ENCODE measurements at regions not wholly inside any gene's neighbourhood (a gene's known extent, or its start where the extent isn't known, plus 50 kb on each side); places are given as distances from the start of the nearest gene placed in this dataset.

DNA sequence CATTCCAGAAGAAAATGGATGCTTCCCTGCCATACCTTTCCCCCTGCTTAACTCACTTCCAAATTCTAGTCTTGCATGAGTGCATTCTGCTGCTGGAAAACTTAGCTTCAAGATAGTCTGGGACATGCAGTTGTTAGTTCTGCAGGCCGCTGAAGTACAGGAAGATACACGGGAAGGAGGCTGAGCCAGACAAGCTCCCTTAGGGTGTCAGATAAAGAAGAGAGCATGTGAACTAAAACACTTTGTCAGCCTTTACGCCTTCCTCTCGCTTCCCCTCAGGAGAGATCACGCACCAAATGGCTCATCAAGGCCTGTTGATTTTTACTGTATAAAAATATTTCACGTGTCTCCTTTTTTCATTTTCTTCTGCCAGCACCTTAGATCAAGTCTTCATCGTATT is 420.7 kb downstream of the INSC start:
- DNase-seq (ENCODE audit: low read depth, low spot score) = no peak

DNA sequence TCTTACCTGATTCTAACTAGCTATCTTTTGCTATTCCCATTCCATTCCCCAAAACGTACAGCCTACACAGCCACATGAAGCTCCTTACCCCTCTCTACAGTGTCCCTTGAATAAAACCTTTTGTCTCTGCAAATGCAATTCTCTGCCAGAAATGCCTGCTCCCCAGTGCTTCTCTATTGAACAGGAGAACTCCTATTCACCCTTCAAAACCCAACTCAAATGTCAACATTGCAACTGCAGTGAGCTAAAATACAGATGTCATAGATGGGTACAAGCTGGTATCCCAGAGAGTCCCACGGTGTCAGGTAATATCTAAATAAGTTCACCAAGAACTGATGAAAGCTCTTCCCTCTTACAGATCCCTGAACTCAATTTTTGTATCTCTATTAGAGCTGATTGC is 421.7 kb downstream of the INSC start:
- DNase-seq (ENCODE audit: low read depth, low spot score) = no peak

DNA sequence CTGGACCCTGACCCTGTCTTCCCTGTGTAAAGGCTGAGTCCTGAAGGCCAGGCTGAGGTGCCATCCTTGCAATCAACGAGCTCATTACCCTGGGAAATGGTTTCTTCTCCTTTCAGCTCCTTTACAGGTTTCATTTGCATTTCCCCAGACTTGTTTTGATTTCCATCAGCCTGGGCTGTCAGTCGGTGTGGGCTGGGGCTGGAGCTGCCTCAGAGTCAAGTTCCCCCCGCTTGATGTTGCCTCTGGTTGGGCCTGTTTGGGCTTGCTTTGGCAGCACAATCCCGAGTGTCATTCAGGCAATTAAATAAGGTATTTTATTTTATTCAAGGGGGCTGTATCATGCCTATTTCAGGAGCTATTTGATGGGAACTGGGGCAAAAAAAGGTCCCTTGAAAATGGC is 424.9 kb downstream of the INSC start:
- DNase-seq (ENCODE audit: low read depth, low spot score) = no peak

DNA sequence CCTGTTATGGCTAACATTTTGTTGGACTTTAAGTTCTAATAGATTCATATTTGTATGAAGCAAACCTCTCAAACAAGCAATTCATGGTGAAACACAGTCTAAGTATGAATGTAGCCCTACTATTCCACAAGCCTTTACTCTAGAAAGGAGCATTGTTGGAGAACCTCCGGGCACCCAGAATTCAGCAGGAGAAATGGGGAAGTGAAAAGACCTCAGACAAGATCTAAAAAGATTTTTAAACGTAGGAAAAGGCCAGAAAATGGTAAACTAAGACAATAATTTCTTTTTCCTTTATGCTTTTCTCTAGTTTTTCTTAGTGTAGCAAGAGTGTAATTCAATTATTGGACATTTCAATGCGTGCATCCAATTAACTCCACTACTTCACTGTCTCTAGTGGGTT is 426.4 kb downstream of the INSC start:
- DNase-seq (ENCODE audit: low read depth, low spot score) = no peak

DNA sequence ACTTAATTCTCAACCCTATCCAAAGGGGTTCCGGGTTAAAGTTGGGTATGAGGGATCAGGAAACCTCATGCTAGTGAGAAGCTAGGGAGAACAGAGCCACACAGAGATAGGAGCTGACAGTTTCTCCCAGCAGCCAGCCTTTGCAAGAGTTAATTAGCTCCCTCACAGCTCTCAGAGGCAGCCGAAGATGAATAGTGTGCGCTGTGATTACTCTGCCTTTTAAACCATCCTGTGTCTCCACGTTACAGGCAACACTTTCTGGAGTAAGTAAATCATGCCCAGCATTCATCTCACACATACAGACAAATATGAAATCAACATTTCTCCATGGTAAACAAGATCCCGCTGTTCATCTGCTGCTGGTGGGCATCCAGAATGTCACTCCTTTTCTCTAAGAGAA is 429.6 kb downstream of the INSC start:
- DNase-seq (ENCODE audit: low read depth, low spot score) = no peak

DNA sequence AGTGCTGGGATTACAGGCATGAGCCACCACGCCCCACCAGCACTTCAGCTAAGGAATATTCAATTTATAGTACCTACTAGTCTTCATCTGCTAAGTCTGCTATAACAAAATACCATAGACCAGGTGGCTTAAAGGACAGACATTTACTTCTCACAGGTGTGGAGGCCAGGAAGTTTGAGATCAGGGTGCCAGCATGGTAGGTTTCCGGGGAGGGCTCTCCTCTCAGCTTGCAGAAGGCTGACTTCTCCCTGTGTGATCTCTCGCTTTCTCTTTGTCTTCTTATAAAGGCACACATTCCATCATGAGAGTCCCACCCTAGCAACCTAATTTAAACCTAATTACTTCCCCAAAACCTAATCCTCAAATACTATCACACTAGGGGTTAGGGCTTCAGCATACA is 433.0 kb downstream of the INSC start:
- DNase-seq (ENCODE audit: low read depth, low spot score) = no peak

DNA sequence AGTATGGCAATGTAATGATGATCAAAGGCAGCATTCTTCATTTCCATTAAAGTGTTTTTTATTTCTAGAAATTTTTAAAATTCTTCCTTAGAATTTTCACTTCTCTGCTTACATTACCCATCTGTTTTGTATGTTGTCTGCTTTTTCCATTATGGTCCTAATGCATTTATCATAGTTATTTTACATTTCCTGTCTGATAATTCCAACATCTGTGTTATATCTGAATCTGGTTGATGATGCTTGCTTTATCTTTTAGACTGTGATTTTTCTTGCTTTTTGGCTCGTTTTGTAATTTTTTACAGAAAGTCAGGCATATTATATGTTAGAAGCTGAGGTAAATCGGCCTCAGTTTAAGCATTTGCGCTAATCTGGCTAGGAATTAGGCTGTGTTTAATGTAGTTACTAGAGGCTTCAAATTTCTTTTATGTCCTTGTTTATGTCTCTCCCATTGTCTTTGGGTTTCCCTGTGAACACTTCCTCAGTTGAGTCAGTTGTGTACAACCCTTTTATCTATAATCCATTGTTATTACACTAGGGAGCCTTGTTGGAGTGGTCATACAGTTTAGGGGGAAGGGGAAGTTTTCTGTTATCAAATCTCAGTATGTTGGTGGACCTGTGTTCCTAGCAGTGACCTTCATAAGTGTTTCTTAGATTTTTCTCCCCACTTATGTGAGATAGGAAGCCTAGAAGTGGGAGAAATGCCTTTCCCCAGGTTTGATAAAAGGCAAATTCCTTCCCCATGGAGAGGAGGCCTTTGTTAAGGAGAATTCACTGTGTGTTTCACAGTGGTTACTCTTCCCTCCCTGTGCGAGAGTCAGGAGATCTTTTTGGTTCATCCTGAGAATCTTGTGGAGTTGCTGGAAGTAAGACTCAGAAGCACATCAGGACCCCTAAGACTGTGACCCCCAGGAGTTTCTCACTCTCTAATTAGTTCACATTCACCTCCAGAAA is 437.5 kb downstream of the INSC start:
- no peak for DNase-seq (ENCODE audit: low read depth, low spot score)

DNA sequence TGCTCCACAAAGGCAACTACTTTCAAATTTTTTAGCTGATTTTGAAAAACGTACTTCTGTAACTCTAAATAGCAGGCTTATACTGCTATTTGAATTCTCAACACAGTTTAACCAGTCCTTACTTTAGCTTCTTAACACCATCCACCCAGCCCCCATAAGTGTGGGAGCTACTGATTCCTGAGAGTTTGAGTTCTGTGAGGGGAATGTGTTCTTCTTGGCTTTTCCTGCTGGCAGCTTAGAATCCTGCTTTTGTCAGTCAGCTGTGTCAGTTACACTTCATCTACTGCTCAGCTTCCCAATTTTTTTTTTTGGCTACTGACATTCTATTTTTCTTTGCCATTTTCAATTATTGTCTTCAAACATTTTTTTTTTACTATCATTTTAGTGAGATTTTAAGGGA is 440.4 kb downstream of the INSC start:
- no peak for DNase-seq (ENCODE audit: low read depth, low spot score)

DNA sequence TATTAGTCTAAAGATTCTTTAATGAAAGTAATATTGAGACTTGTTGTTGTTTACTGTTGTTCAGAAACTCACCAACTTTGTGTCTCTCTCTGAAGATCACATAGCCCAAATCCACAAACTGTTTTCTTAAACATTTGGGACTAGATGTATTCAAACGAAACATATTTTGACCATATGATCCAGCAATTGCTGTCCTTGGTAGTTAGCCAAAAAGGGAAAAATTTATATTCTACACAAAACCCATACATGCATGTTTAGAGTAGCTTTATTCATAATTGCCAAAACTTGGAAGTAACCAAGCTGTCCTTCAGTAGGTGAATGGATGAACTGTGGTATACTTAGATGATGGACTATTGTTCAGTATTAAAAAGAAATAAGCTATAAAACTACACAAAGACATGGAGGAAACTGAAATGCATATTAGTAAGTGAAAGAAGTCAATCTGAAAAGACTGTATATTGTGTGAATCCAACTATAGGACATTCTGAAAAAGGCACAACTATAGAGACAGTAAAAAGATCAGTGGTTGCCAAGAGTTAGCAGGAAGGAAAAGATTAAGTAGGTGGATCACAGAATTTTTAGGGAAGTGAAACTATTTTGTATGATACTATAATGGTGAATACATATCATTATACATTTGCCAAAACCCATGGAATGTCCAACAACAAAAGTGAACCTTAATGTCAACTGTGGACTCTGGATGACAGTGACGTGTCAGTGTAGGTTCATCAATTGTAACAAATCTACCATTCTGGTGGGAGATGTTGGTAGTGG is 442.9 kb downstream of the INSC start:
- DNase-seq (ENCODE audit: low read depth, low spot score) = no peak

DNA sequence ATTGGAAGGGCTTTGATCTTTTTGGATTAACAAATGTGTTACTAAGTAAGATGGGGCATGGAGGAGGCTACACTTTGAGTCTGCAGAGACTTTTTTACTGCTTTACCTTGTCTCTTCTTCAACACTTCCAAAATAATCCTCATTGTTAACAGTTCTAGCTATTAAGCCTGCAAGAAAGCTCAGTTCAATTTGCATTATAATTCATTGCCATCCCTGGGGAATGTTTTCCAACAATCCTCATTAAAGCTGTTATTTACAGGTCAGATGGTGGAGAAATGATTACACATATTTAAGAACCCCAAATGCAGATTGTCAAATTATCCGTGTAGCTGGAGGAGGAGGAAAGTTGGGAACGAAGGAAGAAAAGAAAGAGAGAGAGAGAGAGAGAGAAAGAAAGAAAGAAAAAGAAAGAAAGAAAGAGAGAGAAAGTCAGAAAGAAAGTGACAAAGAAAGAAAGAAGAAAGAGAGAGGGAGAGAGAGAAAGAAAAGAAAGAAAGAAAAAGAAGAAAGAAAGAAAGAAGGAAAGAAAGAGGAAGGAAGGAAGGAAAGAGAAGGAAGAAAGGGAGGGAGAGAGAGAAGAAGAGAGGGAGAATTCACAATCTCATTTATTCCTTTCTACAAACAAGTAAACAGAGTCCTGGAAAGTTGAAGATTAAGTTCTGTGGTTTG is 443.9 kb downstream of the INSC start:
- DNase-seq (ENCODE audit: low read depth, low spot score) = no peak

DNA sequence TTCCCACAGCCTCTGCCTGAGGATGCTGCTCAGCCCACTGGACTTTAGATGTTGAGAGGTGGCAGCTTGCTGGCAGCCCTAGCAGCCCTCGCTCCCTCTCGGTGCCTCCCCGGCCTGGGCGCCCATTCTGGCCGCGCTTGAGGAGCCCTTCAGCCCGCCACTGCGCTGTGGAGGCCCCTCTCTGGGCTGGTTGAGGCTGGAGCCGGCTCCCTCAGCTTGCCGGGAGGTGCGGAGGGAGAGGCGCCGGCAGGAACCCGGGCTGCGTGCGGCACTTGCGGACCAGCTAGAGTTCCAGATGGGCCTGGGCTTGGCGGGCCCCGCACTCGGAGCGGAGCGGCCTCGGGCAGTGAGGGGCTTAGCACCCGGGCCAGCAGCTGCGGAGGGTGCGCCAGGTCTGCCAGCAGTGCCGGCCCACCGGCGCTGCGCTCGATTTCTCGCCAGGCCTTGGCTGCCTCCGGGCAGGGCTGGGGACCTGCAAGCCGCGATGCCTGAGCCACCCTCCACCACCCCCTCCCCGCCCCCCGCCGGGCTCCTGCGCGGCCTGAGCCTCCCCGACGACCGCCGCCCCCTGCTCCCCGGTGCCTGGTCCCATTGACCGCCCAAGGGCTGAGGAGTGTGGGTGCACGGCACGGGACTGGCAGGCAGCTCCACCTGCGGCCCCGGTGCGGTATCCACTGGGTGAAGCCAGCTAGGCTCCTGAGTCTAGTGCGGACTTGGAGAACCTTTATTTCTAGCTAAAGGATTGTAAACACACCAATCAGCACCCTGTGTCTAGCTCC is 446.2 kb downstream of the INSC start:
- no peak for DNase-seq (ENCODE audit: low read depth, low spot score)

DNA sequence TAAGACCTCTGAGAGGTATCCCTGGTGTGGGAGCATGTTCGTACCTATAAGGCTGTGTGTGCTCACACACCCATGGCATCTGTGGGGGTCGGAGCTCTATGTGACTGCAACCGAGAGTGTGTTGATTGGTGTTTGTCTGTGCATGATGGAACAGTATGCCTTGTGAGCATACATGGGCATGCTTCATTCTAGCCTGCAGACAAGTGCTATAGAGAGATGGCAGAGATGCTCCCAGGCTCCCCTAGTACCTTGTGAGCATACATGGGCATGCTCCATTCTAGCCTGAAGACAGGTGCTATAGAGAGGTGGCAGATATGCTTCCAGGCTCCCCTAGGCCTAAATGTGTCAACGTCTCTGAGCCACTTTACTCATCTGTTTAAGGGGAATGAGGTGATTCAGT is 447.5 kb downstream of the INSC start:
- no peak for DNase-seq (ENCODE audit: low read depth, low spot score)

DNA sequence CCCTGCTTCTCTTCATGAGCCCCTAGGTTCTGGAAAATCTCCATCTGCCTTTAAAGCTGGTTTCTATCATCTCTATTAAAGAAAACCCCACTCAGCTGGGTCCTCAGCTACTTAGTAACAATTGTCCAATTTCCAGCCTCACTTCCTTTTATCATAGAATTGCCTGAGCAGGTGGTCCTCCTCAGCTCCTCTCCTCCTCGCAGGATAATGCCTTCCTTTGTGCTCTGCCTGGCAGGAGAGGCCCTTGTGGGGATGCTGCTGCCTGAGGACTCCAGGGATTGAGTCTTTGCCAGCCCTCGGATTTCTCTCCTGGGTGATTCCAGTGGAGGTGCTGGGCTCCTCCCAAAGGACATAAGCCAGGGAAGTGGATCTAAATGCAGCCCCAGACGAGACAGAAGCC is 448.3 kb downstream of the INSC start:
- DNase-seq (ENCODE audit: low read depth, low spot score) = no peak

DNA sequence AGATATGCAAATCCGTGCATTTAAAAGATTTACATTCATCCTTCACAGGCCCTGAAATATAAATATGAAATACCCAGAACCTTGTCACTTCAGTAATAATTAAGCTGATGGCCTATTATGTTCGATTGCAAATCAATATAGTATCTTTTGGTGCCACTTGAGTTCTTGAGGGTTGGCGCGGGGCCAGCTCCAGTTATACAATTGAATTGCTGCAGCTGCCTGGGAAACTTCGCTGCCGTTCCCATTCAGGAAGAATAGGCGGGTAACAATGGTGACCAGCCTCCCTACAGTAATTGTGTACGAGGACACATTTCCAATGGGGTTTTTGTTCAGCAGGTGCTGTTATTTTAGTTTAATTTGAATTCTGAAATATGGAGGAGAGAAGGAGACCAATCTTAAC is 451.2 kb downstream of the INSC start:
- DNase-seq (ENCODE audit: low read depth, low spot score) = no peak

DNA sequence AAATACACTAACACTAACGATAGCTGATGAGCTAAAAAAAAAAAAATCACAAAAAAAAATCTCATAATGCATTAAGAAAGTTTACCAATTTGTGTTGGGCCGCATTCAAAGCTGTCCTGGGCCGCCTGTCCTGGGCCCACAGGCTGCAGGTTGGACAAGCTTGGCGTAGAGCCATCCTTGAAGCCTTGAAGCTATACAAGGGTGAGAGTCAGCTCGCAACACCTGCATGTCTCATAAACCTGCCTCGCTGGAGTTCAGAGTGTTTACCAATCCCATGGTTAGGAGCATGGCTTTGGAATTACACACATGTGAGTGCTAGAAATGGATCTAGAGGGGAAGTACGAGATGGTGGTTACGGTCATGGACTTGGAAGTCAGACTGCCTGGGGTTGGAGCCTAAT is 453.7 kb downstream of the INSC start:
- no peak for DNase-seq (ENCODE audit: low read depth, low spot score)

DNA sequence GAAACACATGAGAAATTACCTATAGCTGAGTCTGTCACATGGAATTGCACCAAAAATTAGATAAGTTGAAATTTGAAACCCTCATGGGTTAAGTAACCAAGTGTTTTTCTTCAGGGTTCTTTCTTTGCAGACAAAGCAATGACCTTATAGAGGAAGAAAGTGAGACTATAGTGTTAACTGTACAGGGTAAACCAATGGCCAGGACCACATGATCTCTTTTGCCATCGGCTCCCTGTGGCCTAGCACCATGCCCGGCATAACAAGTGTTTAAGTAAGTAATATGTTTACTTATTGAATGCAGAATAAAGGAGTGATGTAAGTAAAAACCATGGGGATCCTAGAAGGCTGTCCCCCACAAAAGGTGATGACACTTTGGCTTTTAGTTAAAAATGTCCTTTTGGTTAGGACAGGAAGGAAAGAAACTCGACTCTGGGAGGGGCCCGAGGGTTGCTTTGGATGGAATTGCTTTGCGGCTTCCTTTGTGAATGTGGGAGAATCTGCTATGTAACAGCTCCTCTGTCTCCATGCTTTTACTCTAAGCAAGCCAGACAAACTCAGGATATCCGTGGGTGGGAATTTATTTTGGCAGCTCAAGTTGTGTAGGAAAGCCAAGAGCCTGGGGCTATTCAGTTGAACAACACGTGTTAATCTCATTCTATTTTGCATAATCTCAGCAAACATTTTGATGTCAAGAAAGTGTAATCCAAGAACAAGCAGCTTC is 454.7 kb downstream of the INSC start:
- no peak for DNase-seq (ENCODE audit: low read depth, low spot score)

DNA sequence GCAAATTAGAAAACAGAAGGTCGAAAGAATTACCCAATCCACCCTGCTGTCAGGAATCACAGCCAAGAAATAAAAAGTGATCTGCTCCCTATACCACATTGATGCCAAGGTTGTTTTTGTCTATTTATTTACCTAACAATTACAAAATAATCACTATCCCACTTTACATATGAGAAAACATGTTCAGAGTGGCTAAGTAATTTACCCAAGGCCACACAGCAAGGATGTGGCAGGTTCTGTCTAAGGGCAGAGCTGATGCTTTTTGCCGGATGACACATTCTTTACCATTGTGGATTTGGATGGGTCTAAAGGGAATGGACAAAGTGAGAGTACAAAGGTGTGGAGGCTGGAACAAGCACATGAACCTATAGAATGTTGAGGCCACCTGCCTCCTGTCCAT is 460.7 kb downstream of the INSC start:
- DNase-seq (ENCODE audit: low read depth, low spot score) = no peak

DNA sequence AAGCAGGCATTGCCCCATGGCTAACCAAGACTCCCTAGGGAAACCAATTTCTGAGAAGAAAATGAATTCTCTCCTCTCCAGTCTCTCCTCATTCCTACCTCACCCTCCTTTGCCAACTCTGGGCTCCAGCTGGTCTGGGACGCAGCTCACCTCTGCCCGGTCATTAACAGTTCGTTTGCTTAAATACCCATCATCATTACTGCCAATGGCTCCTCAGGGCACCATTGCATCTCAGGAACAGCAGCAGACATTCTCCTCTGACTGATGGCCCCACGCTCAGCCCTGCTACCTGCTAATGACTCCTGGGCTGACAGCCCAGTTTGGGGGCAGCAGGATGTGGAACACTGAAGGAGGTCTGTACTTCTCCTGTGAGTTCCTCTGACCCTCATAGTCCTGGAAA is 462.0 kb downstream of the INSC start:
- no peak for DNase-seq (ENCODE audit: low read depth, low spot score)

DNA sequence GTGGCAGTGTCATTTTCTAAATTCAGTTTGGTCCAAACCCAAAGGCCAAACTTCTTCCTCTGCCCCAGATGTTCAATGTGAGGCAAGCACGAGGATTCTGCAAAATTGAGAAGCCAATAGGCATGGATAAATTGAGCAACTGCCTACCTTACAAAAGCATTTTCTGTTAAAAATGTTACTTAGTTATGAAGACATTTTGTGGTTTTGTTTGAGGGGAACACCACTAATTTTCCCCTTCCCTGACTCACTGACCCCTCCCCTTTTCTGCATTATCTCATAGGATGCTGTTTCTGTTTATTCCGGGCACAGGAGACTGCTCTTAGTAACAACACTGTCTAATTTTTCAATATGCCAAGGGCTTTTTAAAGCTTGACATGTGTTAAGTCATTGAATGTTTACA is 462.8 kb downstream of the INSC start:
- DNase-seq (ENCODE audit: low read depth, low spot score) = no peak

DNA sequence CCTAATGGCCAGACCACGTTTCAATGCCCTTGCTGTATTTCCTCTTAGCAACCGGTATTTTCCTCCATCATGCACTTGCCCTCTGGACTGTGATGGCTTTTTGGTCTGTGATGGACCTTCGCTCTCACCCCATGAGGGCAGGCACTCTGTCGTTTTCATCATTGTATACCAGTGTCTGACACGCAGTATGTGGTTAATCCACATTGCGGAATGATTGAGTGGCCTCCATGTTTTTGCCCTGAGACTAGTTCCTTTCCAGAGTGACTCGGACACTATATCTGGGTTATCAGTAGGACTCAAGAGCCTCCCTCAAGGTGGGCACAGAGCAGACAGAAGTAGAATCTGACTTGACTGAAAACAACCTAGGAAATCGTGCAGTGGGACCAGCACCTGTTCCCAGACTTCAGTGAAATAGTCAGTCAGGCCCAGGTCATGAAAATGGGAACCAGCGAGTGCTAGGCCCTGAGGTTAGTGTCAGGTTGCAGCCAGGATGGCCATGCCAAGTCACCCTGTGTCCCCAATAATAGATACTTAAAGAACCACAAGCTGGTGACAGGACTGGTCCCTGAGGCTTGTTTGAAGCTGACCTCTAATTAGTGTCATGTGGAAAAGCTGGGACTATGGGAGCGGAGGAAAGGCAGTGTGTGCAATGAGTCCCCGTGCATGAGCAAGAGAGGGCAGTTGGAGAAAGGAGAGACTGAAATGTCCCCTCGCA is 464.7 kb downstream of the INSC start:
- DNase-seq (ENCODE audit: low read depth, low spot score) = no peak

Measured in pulmonary artery endothelial cell (primary cell).